ENCODE measurements at regions not wholly inside any gene's neighbourhood (a gene's known extent, or its start where the extent isn't known, plus 50 kb on each side); places are given as distances from the start of the nearest gene placed in this dataset.

DNA sequence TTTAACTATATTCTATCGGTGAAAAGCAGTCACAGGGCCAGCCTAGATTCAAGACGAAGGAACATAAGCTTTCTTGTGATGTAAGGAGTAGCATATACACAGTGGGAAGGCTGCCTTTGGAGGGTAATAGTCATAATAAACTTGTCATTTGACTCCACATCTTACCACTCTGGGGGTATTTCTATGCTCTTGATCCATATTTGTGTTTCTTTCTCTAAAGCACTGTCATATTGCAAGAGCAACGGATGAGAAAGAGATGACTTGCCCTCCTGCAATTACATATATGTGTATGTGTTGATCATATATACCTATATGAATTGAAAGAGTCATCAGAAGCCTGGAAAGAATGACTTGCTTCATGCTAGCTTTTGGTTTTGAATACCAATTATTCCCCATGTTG is 225.4 kb upstream of the HS3ST3A1 start:
- TF ChIP-seq POLR2A (IDR thresholded peaks at IDR 0.05; ENCODE audit: low read depth, low read length), result no peak
- TF ChIP-seq, protein P1, sequence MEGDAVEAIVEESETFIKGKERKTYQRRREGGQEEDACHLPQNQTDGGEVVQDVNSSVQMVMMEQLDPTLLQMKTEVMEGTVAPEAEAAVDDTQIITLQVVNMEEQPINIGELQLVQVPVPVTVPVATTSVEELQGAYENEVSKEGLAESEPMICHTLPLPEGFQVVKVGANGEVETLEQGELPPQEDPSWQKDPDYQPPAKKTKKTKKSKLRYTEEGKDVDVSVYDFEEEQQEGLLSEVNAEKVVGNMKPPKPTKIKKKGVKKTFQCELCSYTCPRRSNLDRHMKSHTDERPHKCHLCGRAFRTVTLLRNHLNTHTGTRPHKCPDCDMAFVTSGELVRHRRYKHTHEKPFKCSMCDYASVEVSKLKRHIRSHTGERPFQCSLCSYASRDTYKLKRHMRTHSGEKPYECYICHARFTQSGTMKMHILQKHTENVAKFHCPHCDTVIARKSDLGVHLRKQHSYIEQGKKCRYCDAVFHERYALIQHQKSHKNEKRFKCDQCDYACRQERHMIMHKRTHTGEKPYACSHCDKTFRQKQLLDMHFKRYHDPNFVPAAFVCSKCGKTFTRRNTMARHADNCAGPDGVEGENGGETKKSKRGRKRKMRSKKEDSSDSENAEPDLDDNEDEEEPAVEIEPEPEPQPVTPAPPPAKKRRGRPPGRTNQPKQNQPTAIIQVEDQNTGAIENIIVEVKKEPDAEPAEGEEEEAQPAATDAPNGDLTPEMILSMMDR (IDR thresholded peaks at IDR 0.05; ENCODE audit: extremely low read depth in 1 of 2, insufficient read depth in 1 of 2, low read depth in 1 of 2, low read length in 2 of 2), result no peak

Data from endothelial cell of umbilical vein (primary cell).